Occipital lobe (tissue), 1 donor: ENCODE measurements at regions not wholly inside any gene's neighbourhood (a gene's known extent, or its start where the extent isn't known, plus 50 kb on each side); places are given as distances from the start of the nearest gene placed in this dataset.
"Not testable (repeated sequence)": the region's sequence is repeated elsewhere in the genome, so short reads cannot be mapped to it uniquely, and the experiment has no call there.

Experiments
- DNase-seq: peaks from one replicate; lab custom pipeline; 2025; lab: John Stamatoyannopoulos, UW

GRCh38 chr1:181949500-181949899, 112.0 kb downstream of the ZNF648 start:
- DNase-seq: no peak

DNA sequence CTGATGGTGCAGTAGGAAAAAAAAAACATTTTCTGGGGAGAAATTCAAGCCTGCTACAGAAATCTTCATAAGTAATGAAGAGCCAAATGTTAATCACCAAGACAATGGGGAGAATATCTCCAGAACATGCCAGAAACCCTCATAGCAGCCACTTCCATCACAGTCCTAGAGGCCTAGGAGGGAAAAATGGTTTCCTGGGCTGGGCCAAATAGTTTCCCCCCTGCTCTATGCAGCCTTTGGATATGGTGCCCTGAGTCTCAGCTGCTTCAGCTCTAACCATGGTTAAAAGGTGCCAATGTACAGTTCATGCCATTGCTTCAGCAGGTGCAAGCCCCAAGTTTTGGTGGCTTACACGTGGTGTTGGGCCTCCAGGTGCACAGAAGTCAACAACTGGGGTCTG, 113.1 kb downstream of the ZNF648 start:
- DNase-seq: no peak

GRCh38 chr1:181947441-181947840, 114.1 kb downstream of the ZNF648 start:
- DNase-seq: no peak

DNA sequence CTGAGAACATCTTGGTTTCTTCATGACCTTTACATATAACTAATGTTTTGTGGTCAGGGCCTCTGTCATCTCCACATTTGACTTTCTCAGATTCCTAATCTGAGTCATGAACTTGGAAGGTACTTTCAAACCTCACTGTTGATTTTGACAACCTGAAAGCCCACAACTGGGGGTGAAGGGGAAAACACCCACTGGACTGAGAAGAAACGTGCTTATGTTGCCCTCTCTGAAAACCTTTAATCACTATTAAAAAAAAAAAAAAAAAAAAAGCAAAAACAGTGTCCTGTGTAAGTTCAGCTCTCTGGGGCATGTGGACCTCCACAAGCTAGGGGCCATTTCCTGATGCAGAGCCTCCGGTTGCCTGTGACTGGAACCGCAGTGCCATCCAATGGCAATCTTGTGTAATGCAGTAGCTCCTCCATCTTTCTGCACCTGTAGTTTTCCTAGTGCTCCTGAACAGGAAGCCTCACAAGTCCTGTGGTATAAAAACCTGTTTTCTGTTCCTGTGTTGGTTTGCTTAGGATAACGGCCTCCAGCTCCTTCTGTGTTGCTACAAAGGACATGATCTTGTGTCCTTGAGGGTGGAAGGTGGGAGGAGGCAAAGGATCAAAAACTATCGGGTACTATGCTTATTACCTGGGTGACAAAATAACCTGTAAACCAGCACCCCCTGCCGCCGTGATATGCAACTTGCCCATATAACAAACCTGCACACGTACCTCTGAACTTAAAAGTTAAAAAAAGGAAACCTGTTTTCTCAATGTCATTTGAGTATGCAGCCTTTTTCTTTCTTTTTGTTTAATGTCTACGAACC, 124.5 kb downstream of the ZNF648 start:
- peak; percentile 34 for DNase-seq

- DNase-seq: no peak
Observed at GRCh38 chr1:181936269-181936668, 125.2 kb downstream of the ZNF648 start.

- no peak for DNase-seq
Observed at GRCh38 chr1:181931873-181932272, 129.6 kb downstream of the ZNF648 start.

GRCh38 chr1:181930187-181930586, 131.3 kb downstream of the ZNF648 start:
- no peak for DNase-seq

GRCh38 chr1:181926697-181927096, 134.8 kb downstream of the ZNF648 start:
- no peak for DNase-seq

DNA sequence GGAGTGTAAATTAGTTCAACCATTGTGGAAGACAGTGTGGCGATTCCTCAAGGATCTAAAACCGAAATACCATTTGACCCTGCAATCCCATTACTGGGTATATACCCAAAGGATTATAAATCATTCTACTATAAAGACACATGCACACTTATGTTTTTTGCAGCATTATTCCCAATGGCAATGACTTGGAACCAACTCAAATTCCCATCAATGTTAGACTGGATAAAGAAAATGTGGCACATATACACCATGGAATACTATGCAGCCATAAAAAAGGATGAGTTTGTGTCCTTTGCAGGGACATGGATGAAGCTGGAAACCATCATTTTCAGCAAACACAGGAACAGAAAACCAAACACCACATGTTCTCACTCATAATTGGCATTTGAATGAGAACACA, 137.5 kb downstream of the ZNF648 start:
- DNase-seq: not testable (repeated sequence)

GRCh38 chr1:181919542-181919941, 142.0 kb downstream of the ZNF648 start:
- DNase-seq: no peak

DNA sequence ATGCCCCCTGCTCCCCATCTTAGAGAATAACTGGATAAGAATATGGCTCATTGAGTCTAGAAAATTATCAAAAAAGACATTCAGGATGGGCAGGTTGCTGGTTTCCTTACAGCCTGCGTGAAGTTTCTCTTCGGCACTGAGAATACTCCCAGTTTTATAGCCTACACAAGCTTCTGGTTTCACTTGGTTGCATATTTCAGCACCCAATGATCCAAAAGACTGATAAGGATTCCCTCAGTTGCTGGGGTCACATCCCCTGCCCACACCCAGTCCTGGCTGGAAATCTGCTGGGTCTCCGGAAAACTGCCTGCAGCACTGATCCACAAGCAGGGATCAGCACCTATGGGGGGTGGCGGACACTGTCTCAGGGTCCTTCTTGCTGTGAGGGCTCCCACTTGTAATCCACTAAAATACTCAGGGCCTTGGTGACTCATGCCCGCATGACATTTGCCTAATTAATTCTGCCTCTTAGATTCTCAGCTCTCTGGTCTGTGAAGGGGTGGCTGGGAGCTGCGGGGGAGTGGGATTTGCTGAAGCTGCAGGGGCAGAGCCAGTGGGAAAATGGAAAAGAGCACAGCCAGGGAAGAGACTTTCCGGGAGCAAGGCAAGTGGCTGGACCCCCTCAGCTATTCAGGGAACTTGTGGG, 142.5 kb downstream of the ZNF648 start:
- peak; percentile 30 for DNase-seq

GRCh38 chr1:181911715-181912114, 149.8 kb downstream of the ZNF648 start:
- DNase-seq: no peak

- DNase-seq: no peak
Observed at GRCh38 chr1:181910905-181911304, 150.6 kb downstream of the ZNF648 start.

DNA sequence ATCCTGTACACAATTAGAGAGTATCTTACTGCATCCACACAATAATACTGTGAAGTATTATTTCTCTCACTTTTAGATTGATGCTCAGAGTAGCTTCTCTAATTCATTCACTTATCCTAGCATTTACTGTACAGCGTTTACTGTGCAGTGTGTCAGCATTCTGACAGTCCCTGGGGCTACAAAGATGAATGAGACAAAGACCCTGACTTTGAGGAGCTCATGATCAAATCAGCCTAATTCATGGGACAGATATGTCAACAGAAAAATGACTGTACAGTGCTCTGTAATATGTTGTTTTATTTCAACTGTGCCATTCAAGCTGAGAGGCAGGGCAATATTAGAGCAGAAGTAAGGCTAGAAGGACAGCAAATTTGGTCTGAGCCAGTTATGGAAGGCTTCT, 152.5 kb downstream of the ZNF648 start:
- no peak for DNase-seq

- no peak for DNase-seq
Observed at GRCh38 chr1:181906631-181907030, 154.9 kb downstream of the ZNF648 start.

DNA sequence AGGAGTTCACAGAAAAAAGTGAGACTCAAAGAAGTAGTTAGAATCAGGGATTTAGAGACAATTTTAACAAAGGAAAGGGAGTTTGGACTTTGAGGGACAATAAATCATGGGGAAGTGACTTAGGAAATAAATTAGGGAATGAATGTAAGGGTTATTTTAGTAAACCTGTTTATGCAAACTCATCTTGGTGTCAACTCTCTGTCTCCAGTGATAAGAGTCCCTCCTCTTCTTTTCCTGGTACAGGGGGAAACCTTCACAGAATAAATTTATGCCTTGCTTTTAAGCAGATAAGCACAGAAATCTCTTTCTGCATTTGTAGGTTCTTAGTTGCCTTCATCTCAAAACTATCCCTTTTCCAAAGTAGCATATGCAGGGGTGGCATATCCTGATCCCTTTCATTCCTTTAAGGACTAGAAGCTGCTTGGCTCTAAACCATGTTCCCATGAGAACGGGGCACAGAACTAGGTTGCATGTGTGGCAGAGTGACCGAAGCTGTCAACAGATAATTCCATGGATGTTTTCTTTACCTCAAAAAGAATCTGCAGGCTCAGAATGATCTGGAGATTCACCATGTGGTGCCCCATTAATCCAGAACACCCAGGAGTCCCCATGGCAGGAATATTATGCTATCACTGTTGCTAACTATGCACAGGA, 155.4 kb downstream of the ZNF648 start:
- DNase-seq: no peak

DNA sequence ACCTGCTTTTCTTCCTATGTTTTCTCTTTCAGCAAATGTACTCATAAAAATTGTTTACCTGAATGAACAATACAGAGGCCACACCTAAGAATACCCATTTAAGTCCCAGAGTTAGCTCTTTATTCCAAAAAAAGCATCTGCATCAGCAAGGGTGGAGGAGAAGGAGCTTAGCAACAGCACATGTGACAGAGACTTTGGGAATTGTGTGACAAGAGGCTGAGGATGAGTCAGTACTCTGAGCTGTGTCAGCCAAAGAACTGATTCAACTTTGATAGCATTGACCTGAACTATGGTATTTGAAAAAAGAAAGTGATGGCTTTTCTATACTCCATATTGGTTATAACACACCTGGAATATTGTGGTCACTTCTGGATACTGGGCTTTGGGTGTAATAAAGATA, 162.7 kb downstream of the ZNF648 start:
- DNase-seq: no peak

DNA sequence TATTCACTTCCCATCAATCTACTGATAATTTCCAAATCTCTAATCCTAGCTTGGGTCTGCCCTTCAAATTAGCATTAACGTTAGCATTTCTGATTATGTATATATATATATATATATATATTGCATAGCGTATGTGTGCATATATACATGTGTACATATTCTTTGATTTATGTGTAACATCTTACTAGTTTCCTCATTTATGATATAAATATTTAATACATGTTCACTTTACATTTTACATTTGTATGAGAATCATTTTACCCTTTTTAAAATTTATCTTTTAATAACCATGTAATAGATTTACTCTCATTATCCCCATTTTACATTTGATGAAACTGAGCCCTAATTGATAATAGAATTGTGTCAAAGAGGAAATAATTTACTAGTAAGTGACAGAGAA, 164.7 kb downstream of the ZNF648 start:
- no peak for DNase-seq

DNA sequence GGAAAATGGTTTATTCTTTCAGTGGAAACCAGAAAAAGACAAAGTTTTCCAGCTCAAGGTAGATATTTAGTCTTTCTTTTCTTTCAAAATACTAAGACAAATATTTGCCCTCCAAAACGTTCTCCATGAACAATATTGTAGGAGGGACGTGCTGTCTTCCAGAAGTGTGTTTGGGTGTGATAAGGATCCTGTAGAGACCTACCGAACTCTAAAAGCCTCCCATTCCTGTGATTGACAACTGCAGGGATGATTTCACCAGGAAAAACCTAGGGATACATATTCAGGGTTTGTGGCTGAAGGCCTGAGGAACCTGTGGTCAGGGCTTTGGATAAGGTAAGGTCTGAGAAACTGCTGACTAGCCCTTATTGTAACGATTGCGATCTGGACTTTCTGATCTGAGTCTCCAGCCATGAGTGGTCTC, 167.1 kb downstream of the ZNF648 start:
- no peak for DNase-seq

- no peak for DNase-seq
Observed at GRCh38 chr1:181893937-181894336, 167.6 kb downstream of the ZNF648 start.

DNA sequence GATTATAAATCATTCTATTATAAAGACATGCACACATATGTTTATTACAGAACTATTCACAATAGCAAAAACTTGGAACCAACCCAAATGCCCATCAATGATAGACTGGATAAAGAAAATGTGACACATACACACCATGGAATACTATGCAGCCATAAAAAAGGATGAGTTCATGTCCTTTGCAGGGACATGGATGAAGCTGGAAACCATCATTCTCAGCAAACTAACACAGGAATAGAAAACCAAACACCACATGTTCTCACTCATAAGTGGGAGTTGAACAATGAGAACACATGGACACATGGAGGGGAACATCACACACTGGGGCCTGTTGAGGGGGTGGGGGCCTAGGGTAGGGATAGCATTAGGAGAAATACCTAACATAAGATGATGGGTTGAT, 168.4 kb downstream of the ZNF648 start:
- not testable (repeated sequence) for DNase-seq

DNA sequence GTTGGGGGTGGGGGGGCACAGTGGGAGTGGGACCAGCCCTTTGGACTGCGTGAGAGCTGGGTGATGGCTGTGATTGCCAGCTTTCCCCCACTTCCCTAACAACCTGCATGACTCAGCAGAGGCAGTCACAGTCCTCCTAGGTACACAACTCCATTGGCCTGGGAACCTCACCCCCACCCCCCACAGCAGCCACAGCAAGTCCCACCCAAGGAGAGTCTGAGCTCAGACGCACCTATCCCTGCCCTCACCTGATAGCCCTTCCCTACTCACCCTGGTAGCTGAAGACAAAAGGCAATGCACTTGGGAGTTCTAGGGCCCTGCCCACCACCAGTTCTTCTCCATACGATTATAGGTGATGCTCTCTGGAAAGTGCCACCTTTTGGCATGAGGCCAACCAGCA, 188.9 kb downstream of the ZNF648 start:
- no peak for DNase-seq

DNA sequence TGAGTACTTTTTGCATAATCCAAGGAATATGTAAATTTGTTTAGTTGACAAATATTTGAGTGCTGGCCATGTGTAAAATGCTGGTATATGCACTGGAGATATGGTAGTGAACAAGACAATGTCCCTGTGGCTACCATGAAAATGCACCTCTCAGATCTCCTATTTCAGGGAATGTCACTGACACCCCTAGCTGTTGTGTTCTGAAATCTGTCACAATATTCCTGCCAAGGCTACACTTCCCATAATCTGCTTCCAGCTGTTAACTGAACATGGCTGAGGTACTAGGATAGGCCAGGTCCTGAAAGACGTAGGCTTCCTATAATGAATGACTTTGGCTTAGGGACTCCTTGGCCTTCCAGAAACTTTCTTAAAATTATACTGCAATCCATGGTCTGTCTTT, 197.8 kb downstream of the ZNF648 start:
- no peak for DNase-seq
